Keratinocyte (primary cell): ENCODE measurements at regions not wholly inside any gene's neighbourhood (a gene's known extent, or its start where the extent isn't known, plus 50 kb on each side); places are given as distances from the start of the nearest gene placed in this dataset.

Source experiments
- CTCF ChIP-seq, 3 experiments: IDR thresholded peaks in 1 of 3; conservative IDR thresholded peaks in 1 of 3; optimal IDR thresholded peaks in 1 of 3; 2 replicates in 2 of 3; 3 replicates in 1 of 3; pipeline versions ENCODE3 to v1.5.1; 2011; ENCODE audit warnings: low read length in 3 of 3, mild to moderate bottlenecking in 3 of 3, moderate library complexity in 2 of 3, control low read depth in 1 of 3, inconsistent platforms in 1 of 3; ENCODE audit not compliant: insufficient read depth in 2 of 3; ENCODE audit errors: extremely low read depth in 1 of 3
- EZH2 ChIP-seq: IDR thresholded peaks from one replicate; pipeline ENCODE4 v1.6.1; 2012; ENCODE audit warnings: inconsistent platforms, mild to moderate bottlenecking, low read length, moderate library complexity

GRCh38 chr10:81021428-81022129, 483.9 kb downstream of the SH2D4B start:
- no peak for TF ChIP-seq CTCF (optimal IDR thresholded peaks at IDR 0.05 in 1 of 3, IDR thresholded peaks at IDR 0.05 in 1 of 3, conservative IDR thresholded peaks at IDR 0.05 in 1 of 3; ENCODE audit: extremely low read depth in 1 of 3, insufficient read depth in 2 of 3, low read length in 3 of 3)
- no peak for TF ChIP-seq EZH2
